HG03469 (cell line): ENCODE measurements at regions not wholly inside any gene's neighbourhood (a gene's known extent, or its start where the extent isn't known, plus 50 kb on each side); places are given as distances from the start of the nearest gene placed in this dataset.
"Not testable (repeated sequence)": the region's sequence is repeated elsewhere in the genome, so short reads cannot be mapped to it uniquely, and the experiment has no call there.

Source experiments
- ATAC-seq: cut with Tn5 transposase; IDR thresholded peaks from one replicate; pipeline ENCODE4 v1.9.1; 2021; ENCODE audit warnings: mild to moderate bottlenecking, moderate library complexity, moderate number of reproducible peaks; ENCODE audit not compliant: unreplicated experiment

DNA sequence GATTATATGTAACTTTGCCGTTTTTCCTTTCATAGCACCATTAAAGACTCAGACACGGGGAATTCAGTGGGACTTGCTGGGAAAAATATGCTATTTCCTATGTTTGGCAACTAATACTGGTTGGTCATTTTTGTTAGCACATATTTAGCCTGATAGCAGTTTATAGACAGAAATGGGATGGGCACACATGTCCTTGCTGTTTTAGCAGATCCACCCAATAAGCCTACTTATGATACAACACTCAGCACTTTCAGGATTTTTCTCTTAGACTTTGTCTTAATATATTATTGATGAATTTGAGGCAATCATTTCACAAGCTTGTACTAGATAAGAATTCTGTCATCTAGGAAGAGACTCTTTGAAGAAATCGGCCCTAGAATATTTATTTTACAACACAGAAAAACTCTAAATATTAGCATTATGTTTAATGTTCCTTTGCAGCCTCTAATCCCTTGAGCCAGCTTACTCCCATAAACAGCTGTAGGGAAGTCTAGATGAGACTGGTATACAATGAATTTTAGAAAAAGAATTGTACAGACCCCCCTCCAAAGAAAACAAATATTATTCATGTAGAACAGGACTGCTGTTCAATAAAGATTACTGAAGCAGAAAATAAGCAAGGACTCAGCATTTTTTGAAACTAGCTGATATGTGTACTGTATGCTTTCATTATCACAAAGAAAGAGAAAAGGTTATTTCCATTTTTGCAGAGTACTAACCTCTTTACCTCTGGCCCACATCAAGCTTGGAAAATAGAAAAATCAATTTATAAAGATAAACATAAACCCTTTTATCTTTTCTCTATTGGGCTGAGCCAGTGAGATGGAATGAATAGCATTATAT is 656.8 kb upstream of the SGO1 start:
- no peak for ATAC-seq

- ATAC-seq, result no peak
Observed at GRCh38 chr3:20842002-20842401, 656.0 kb upstream of the SGO1 start.

- ATAC-seq, result no peak
Observed at GRCh38 chr3:20837676-20838302, 651.8 kb upstream of the SGO1 start.

DNA sequence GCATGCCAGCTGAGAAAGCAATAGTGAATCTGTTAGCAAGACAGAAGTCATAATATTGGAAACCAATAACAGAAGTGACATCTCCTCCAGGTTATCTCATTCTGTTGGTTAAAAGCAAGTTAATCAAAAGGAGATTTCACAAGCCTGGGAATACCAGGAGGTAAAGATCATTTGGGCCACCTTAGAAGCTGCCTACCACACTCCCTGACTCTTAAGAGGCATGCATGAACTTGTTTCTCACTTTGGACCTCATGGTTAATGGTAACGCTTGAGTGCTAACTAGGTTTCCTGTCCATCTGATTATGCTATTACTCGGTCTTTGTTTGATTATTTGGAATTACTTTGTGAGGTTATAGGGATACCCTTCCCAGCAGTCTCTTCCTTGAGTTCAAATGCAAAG is 650.8 kb upstream of the SGO1 start:
- ATAC-seq, result no peak

GRCh38 chr3:20832963-20833362 is 647.0 kb upstream of the SGO1 start:
- ATAC-seq, result no peak

GRCh38 chr3:20822251-20822650 is 636.2 kb upstream of the SGO1 start:
- no peak for ATAC-seq

DNA sequence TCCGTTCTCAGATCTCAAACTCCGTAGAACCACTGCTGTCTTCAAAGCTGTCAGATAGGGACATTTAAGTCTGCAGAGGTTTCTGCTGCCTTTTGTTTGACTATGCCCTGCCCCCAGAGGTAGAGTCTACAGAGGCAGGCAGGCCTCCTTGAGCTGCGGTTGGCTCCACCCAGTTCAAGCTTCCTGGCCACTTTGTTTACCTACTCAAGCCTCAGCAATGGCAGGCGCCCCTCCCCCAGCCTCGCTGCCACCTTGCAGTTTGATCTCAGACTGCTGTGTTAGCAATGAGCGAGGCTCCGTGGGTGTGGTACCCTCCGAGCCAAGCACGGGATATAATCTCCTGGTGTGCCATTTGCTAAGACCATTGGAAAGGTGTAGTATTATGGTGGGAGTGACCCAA is 634.9 kb upstream of the SGO1 start:
- not testable (repeated sequence) for ATAC-seq

DNA sequence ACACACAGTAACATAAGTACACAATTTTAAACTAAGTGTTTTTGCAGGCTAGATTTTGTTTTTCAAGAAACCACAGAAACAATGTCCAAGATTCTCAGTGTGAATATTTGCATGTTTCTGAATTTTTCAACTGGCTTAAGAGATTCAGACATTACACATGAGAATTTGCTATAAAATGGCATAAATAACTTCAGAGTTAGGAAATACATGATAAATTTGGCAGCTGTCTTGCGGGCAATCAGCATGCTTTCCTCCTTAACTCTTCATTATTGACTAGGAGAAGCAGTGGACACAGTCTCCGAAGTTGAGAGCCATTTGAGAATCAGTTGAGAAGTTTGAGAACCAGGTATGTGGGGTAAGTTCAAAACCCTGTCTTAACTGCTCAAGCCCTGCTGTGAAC is 625.6 kb upstream of the SGO1 start:
- no peak for ATAC-seq

DNA sequence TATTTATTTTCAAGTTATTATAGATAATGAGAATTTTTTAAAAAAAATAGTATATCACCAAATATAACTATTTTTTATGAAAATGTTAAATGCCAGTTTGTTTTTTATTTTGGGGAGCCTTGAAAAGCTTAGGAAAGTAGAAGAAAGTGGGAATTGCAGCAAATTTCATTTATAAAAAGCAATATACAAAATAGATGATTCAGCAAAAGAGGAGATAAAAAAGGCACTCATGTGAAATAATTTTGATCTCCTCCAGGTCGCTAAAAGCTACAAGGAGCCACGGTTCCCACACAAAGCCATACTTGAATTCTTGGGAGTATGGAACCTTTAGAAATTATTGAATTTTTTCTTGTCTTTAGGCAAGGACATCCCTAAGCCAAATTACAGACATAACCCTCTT is 625.0 kb upstream of the SGO1 start:
- no peak for ATAC-seq

- no peak for ATAC-seq
Observed at GRCh38 chr3:20810555-20810954, 624.5 kb upstream of the SGO1 start.

DNA sequence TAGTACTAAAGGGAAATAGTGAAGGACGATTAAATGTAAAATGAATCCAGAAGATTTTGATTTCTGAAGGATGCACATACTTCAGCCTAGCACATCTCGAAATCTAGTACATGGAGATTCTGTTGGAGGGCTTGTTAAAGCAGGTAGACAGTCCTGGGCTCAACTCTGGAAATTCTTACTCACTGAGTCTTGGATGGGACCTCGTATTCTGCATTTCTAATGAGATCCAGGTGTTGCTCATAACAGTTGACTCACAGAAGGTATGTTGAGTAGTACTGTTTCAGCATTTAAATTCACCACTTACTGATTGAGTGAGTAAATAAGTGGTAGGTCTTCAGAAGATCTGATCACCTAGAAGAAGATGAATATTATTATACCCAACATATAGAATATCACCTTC is 623.4 kb upstream of the SGO1 start:
- no peak for ATAC-seq

- no peak for ATAC-seq
Observed at GRCh38 chr3:20808864-20809263, 622.9 kb upstream of the SGO1 start.

DNA sequence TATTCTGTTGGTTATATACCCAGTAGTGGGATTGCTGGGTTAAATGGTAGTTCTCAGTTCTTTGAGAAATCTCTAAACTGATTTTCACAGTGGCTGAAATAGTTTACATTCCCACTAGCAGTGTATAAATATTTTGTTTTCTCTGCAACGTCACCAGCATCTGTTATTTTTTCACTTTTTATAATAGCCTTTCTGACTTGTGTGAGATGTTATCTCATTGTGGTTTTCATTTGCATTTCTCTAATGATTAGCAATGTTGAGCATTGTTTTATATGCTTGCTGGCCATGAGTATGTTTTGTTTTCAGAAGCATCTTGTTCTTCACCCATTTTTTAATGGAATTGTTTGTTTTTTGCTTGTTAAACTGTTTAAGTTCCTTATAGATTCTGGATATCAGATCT is 612.7 kb upstream of the SGO1 start:
- no peak for ATAC-seq

DNA sequence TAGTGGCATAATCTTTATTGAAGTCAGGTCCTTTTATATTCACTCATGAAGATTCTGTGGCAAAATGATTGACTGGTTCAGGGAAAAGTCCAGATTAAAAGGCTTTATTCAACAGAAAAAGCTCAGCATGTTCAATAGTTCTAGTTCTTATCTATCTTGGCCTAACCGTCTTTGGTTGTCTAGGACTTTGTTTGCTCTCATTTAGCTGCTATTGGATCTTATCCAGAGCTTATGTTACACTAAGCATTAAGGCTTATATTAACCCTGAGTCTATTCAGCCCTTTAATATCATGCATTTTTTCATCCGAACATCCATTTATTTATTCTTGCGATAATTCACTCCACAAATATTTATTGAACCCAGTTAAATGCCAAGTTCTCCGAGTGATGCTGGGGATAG is 601.0 kb upstream of the SGO1 start:
- no peak for ATAC-seq

DNA sequence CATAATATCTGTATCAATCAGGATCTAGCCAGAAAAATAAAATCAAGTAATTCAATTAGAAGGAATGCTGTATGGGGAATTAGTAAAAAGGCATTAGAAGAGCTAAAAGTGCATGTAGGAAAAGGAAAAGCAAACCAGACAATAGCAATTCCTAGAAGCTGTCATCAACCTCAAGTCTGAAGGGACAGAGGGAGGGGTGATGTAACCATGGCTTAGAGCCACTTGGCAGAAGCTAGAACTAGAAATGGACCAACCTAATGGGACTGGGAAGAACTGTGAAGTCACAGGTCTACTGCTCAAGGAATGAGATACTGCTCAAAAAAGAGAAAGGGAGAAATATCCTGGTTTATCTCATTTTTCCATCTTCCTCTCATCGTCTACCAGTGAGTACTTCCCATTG is 590.7 kb upstream of the SGO1 start:
- no peak for ATAC-seq

DNA sequence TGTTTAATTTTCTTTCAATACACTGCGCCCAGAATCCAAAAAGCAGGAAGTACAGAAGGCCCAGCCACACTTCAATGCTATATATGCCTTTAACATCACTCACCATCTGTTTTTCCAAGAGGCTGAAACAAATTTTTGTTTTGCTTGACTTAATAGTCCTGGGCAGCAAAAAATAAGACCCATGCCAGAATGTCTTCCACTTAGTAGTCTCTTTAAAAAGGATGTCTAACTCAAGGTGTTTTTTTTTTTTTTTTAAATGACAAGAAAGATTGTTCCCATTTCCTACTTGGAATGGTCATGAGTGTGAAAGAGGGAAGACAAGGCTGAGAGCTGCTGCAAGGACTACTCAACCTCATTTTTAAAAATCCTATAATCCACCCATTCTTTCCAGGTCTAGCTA is 590.3 kb upstream of the SGO1 start:
- no peak for ATAC-seq

DNA sequence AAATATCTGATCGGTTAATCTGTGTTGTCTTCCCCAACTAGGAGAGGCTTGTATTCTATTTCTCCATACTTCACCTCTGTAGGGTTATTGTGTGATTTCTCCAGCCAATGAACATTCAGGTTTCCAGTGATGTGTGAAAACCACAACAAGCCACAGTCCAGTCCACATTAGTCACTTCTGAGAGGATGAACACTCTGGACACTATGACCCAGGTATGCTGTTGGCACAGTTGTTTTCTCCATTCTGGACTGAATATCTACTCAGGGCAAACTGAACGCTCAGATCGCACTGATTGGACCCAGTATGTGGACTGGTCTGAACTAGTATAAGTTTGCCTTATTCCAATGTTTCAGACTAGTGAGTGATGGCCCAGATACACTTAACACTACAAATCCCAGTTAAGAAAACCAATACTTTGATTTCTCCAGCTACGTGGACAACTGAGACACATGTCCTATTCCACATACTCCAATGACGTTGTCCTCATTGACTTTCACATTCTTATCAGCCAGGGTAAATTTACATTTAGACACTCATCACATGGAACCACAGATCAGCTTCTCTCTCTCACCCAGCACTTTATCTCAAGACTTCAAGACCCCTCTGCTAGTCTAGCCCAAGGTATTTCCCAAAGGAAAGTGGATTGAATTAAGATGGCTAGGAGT is 587.4 kb upstream of the SGO1 start:
- ATAC-seq, result no peak

DNA sequence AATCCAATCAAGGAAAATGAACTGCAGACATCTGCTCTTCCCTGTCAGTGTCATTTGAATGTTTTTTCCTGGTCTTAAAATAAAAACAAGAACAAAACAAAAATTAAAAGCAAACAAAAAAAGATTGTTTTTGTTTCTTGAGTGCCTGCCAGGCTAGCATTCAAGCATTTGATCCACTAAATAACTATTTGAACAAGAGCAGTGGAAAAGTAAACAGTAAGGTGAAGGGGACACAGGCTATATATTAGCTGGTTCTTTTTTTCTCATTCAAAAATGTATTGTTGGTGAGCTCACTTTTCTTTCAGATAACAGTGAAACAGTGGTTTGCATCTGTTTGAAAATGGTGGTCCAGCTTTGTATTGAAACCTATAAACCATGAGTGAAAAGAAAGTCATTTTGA is 586.9 kb upstream of the SGO1 start:
- ATAC-seq, result no peak

DNA sequence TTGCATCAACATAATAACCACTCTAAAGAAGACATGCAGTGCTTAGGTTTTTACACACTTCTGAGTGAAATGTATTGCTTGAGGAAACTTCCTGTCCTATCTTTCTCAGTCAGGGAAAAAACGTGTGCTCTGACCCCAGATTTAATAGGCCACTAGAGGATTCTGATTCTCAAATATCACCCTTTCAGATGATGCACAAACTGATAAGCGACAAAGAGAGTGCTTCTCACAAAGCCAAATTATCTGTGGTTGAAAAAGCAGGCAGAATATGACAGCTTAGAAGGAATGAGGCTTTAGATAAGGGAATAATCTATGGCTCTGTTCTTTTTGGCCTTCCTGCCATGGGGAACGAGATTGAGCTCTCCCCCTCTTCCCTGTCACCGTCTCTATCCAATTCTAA is 583.4 kb upstream of the SGO1 start:
- ATAC-seq, result no peak

GRCh38 chr3:20760981-20761380 is 575.0 kb upstream of the SGO1 start:
- ATAC-seq, result no peak

- no peak for ATAC-seq
Observed at GRCh38 chr3:20752416-20752815, 566.4 kb upstream of the SGO1 start.

DNA sequence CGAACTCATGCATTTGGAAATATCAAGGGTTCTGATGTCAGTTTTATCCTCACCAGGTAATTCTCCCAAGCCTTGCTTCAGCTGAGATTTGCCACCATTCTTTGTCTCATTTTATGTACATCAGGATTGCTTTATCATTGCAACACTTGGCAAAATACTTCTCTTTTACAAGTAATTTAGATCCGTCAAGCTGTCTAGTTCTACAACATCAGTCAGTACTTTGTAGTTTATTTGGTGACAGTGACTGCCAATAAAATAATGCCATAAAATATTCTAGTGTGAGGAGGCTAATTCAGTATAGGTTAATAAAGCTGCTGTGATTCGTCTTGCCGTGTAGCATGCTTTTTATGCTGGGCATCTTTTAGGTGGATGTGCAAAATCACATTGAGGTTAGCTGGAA is 565.3 kb upstream of the SGO1 start:
- ATAC-seq, result no peak
